ENCODE measurements at regions not wholly inside any gene's neighbourhood (a gene's known extent, or its start where the extent isn't known, plus 50 kb on each side); places are given as distances from the start of the nearest gene placed in this dataset.

DNA sequence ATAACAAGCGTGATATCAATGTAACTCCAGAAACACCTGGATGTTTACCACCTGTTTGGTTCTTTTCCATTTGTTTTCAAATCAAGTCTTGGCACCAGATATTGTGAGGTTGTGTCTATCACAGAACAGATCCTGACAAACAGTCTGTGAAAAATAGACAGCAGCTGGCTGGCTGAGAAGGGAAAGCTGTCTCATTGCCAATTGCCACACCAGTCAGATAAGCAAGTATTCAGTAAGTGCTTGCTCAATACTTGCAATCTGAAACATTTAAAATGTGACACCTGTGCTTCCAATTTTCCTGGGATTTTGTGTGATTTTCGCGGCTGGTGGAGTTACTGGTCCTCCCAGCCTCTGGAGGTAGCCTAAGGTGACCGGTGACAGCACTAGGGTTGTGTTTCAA, 147.9 kb upstream of the MYO3A start:
- H3K27ac ChIP-seq (ENCODE audit: low read depth in 2 of 2, low read length in 2 of 2) = no peak overlapping the region
- no peak overlapping the region for H3K9ac ChIP-seq (ENCODE audit: low read length in 3 of 3)
- H3K4me1 ChIP-seq (ENCODE audit: control insufficient read depth in 2 of 3, insufficient read depth in 2 of 3, low read depth in 1 of 3, low read length in 3 of 3) = no peaks in the 10 kb centered on the region
- TF ChIP-seq, protein P1, sequence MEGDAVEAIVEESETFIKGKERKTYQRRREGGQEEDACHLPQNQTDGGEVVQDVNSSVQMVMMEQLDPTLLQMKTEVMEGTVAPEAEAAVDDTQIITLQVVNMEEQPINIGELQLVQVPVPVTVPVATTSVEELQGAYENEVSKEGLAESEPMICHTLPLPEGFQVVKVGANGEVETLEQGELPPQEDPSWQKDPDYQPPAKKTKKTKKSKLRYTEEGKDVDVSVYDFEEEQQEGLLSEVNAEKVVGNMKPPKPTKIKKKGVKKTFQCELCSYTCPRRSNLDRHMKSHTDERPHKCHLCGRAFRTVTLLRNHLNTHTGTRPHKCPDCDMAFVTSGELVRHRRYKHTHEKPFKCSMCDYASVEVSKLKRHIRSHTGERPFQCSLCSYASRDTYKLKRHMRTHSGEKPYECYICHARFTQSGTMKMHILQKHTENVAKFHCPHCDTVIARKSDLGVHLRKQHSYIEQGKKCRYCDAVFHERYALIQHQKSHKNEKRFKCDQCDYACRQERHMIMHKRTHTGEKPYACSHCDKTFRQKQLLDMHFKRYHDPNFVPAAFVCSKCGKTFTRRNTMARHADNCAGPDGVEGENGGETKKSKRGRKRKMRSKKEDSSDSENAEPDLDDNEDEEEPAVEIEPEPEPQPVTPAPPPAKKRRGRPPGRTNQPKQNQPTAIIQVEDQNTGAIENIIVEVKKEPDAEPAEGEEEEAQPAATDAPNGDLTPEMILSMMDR (IDR thresholded peaks at IDR 0.05; ENCODE audit: borderline replicate concordance, extremely low read depth, insufficient read depth) = no peak
- no peaks in the 10 kb centered on the region for H3K36me3 ChIP-seq (ENCODE audit: control insufficient read depth in 2 of 3, insufficient read depth in 3 of 3, low read length in 3 of 3)
- intact Hi-C loops (cut with DNase I) = no loop called here
- DNase-seq (no peak), FAIRE-seq (no peak)
- no peaks in the 10 kb centered on the region for H3K9me3 ChIP-seq (ENCODE audit: control insufficient read depth in 2 of 3, insufficient read depth in 1 of 3, low read length in 3 of 3)
- no peak overlapping the region for H3K4me3 ChIP-seq (ENCODE audit: low read length in 3 of 3)
- no peaks in the 10 kb centered on the region for H3K27me3 ChIP-seq (ENCODE audit: control insufficient read depth, insufficient read depth, low read length)

DNA sequence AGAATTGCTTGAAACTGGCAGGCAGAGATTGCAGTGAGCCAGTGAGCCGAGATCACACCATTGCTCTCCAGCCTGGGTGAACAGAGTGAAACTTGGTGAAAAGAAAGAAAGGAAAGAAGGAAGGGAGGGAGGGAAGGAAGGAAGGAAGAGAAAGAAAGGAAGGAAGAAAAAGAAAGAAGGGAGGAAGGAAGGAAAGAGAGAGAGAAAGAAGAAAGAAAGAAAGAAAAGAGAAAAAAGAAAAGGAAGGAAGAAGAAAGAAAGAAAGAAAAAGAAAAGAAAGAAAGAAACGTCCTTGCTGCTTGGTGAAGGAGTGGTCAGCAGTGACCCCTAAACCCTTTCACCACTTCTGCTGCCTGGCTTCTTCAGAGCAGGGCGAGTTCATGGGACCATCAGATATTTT, 147.1 kb upstream of the MYO3A start:
- FAIRE-seq = no peak

DNA sequence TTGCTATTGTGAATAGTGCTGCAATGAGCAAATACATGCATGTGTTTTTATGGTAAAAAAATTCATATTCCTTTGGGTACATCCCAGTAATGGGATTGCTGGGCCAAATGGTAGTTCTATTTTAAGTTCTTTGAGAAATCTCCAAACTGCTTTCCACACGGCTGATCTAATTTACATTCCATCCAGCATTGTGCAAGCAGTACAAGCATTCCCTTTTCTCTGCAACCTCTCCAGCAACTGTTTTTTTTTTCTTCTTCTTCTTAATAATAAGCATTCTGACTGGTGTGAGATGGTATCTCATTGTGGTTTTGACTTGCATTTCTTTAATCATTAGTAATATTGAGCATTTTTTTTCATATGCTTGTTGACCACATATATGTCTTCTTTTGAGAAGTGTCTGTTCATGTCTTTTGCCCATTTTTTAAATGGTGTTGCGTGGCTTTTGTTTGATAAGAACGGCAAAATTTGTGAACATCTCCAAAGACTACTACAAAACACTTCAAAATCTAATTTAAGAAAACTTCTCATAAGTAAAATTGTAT, 136.1 kb upstream of the MYO3A start:
- no peak for DNase-seq
- FAIRE-seq = no peak
- Histone ChIP-seq H3K4me3 (ENCODE audit: low read length in 3 of 3) (no peak overlapping the region), H3K9ac (ENCODE audit: low read length in 3 of 3) (no peak overlapping the region), H3K36me3 (ENCODE audit: control insufficient read depth in 2 of 3, insufficient read depth in 3 of 3, low read length in 3 of 3) (no peaks in the 10 kb centered on the region), H3K9me3 (ENCODE audit: control insufficient read depth in 2 of 3, insufficient read depth in 1 of 3, low read length in 3 of 3) (peaks cover 0 to 2% (median 0%) of the 10 kb centered on the region in 3 donors), H3K27me3 (ENCODE audit: control insufficient read depth, insufficient read depth, low read length) (no peaks in the 10 kb centered on the region), H3K4me1 (ENCODE audit: control insufficient read depth in 2 of 3, insufficient read depth in 2 of 3, low read depth in 1 of 3, low read length in 3 of 3) (no peaks in the 10 kb centered on the region), H3K27ac (ENCODE audit: low read depth in 2 of 2, low read length in 2 of 2) (no peak overlapping the region)
- TF ChIP-seq, protein P1 (IDR thresholded peaks at IDR 0.05; ENCODE audit: borderline replicate concordance, extremely low read depth, insufficient read depth) = no peak
- intact Hi-C loops (cut with DNase I) = no loop called here

More for the DNA sequence above, 147.1 kb upstream of the MYO3A start:
- intact Hi-C loops (cut with DNase I) = no loop called here
- DNase-seq = no peak
- Histone ChIP-seq H3K9me3 (ENCODE audit: control insufficient read depth in 2 of 3, insufficient read depth in 1 of 3, low read length in 3 of 3) (no peaks in the 10 kb centered on the region), H3K4me1 (ENCODE audit: control insufficient read depth in 2 of 3, insufficient read depth in 2 of 3, low read depth in 1 of 3, low read length in 3 of 3) (no peaks in the 10 kb centered on the region), H3K4me3 (ENCODE audit: low read length in 3 of 3) (no peak overlapping the region), H3K27ac (ENCODE audit: low read depth in 2 of 2, low read length in 2 of 2) (no peak overlapping the region), H3K9ac (ENCODE audit: low read length in 3 of 3) (no peak overlapping the region), H3K27me3 (ENCODE audit: control insufficient read depth, insufficient read depth, low read length) (no peaks in the 10 kb centered on the region), H3K36me3 (ENCODE audit: control insufficient read depth in 2 of 3, insufficient read depth in 3 of 3, low read length in 3 of 3) (no peaks in the 10 kb centered on the region)
- TF ChIP-seq, protein P1 (IDR thresholded peaks at IDR 0.05; ENCODE audit: borderline replicate concordance, extremely low read depth, insufficient read depth) = no peak

DNA sequence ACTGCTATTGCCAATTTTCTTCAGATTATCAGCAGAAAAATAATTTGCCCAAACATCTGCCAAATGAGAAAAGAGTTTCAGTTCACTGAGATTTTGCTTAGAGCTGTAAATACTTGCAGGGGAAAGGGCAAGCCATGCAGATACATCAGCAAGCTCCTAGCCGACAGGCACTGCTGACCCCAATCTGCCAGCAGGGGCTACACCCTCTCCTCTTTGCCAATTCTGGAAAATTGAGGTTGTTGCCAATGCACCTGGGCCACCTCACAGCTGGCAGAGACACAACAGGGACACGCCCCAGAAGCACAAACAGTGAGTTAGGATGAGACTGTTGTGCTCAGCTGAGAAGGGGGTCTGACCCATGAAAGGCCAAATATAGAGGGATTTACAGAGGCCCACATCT, 129.5 kb upstream of the MYO3A start:
- TF ChIP-seq, protein P1 (IDR thresholded peaks at IDR 0.05; ENCODE audit: borderline replicate concordance, extremely low read depth, insufficient read depth) = no peak
- H3K9ac ChIP-seq (ENCODE audit: low read length in 3 of 3) = no peak overlapping the region
- H3K27ac ChIP-seq (ENCODE audit: low read depth in 2 of 2, low read length in 2 of 2) = no peak overlapping the region
- no peaks in the 10 kb centered on the region for H3K4me1 ChIP-seq (ENCODE audit: control insufficient read depth in 2 of 3, insufficient read depth in 2 of 3, low read depth in 1 of 3, low read length in 3 of 3)
- H3K36me3 ChIP-seq (ENCODE audit: control insufficient read depth in 2 of 3, insufficient read depth in 3 of 3, low read length in 3 of 3) = no peaks in the 10 kb centered on the region
- DNase-seq (no peak), FAIRE-seq (no peak)
- no peak overlapping the region for H3K4me3 ChIP-seq (ENCODE audit: low read length in 3 of 3)
- no peaks in the 10 kb centered on the region for H3K27me3 ChIP-seq (ENCODE audit: control insufficient read depth, insufficient read depth, low read length)
- intact Hi-C loops (cut with DNase I) = no loop called here
- H3K9me3 ChIP-seq (ENCODE audit: control insufficient read depth in 2 of 3, insufficient read depth in 1 of 3, low read length in 3 of 3) = no peaks in the 10 kb centered on the region

Measured in kidney (tissue), 13 donors.